Right lobe of liver (tissue), 6 donors: ENCODE measurements at regions not wholly inside any gene's neighbourhood (a gene's known extent, or its start where the extent isn't known, plus 50 kb on each side); places are given as distances from the start of the nearest gene placed in this dataset.
"Not testable (repeated sequence)": the region's sequence is repeated elsewhere in the genome, so short reads cannot be mapped to it uniquely, and the experiment has no call there.

Experiments
- ATAC-seq, 4 donors: fragments of 200-7000 bp; cut with Tn5 transposase; one replicate each; pipeline ENCODE4 v1.9.1; 2020; ENCODE audit warnings: mild to moderate bottlenecking in 4 of 4, moderate library complexity in 4 of 4
- DNase-seq, 3 donors: peaks; one replicate each; pipeline ENCODE4 v3.0.0-alpha.2; 2020
- H3K27ac ChIP-seq, 3 donors: fragments of 200-600 bp; one replicate each; pipeline ENCODE4 v1.8.0; 2022
- H3K27me3 ChIP-seq, 2 donors: fragments of 200-600 bp; one replicate each; pipeline ENCODE4 v1.8.0; 2022
- H3K36me3 ChIP-seq, 4 donors: fragments of 200-600 bp; sonication (generic) in 1 of 4; one replicate each; pipeline versions ENCODE4 v1.5.1 to v1.8.0; 2017 to 2022; ENCODE audit warnings: control low read depth in 1 of 4
- H3K4me1 ChIP-seq, 4 donors: fragments of 200-600 bp; sonication (generic) in 1 of 4; one replicate each; pipeline versions ENCODE4 v1.5.1 to v1.8.0; 2017 to 2022; ENCODE audit warnings: control low read depth in 1 of 4
- H3K4me3 ChIP-seq, 3 donors: fragments of 200-600 bp; one replicate each; pipeline ENCODE4 v1.8.0; 2022
- H3K9me3 ChIP-seq, 4 donors: fragments of 200-600 bp; sonication (generic) in 1 of 4; one replicate each; pipeline versions ENCODE4 v1.5.1 to v1.8.0; 2017 to 2022; ENCODE audit warnings: control low read depth in 1 of 4
- POLR2A ChIP-seq: fragments of 450-650 bp; IDR thresholded peaks from one replicate; pipeline ENCODE4 v1.6.1; 2017; ENCODE audit warnings: antibody characterized with exemption, mild to moderate bottlenecking
- WGBS: methylation state at CpG from one replicate; pipeline ENCODE4 v1.1.6; 2018; ENCODE audit warnings: low coverage, low lambda C conversion rate; ENCODE audit not compliant: insufficient coverage; ENCODE audit errors: missing lambda C conversion rate; 5-methylcytosine and 5-hydroxymethylcytosine counted together
- intact Hi-C, 2 donors: fragments of 100-400 bp; cut with DNase I; formaldehyde crosslinking; loops; one replicate each; pipeline versions ENCODE4 v1.11.2 to v1.14.1; 2022
- TF ChIP-seq, protein P1 (sequence below), 4 donors: fragments of 200-600 bp in 3 of 4; fragments of 450-650 bp in 1 of 4; IDR thresholded peaks; one replicate each; pipeline versions ENCODE4 v1.5.1 to v1.8.0; 2016 to 2022; ENCODE audit warnings: antibody characterized with exemption in 4 of 4, mild to moderate bottlenecking in 2 of 4
- donor health status: DM: no; HTN: yes; CAD: no.
- donor health status: DM: no; HTN: no; CAD: no.
- donor health status: DM: no; HTN: no; CAD: no.
- donor health status: DM: no; HTN: yes; CAD: no.
- donor health status: DM: no; HTN: yes; CAD: no.

DNA sequence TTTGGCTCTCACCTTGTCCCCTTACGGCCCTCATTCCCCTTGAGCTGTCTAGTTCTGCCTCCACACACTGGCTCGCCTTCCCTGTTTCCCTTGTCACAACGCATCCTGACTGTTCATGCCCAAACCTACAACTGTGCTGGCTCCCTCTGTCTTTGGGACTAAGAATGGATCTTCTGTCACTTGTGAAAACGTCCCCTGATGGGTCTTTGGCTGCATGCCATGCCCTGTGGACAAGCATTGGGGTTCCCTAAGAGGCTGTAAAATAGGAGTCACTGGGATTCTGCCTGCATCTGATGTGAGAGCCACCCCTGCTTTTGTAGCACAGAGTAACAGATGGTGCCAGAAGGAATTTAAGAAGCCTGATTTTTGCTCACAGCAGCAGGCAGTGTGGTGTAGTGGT, 285.3 kb upstream of the CRY1 start:
- Histone ChIP-seq H3K4me1 (peaks cover 0 to 6% (median 0%) of the 10 kb centered on the region in 4 donors), H3K27me3 (no peaks in the 10 kb centered on the region), H3K27ac (no peak overlapping the region), H3K36me3 (no peaks in the 10 kb centered on the region), H3K4me3 (no peak overlapping the region), H3K9me3 (no peaks in the 10 kb centered on the region)
- WGBS, result 77% methylated on average over 4 of the region's 4 CpGs
- DNase-seq (no peak), ATAC-seq (no peak)
- no peak for TF ChIP-seq POLR2A
- TF ChIP-seq, protein P1, sequence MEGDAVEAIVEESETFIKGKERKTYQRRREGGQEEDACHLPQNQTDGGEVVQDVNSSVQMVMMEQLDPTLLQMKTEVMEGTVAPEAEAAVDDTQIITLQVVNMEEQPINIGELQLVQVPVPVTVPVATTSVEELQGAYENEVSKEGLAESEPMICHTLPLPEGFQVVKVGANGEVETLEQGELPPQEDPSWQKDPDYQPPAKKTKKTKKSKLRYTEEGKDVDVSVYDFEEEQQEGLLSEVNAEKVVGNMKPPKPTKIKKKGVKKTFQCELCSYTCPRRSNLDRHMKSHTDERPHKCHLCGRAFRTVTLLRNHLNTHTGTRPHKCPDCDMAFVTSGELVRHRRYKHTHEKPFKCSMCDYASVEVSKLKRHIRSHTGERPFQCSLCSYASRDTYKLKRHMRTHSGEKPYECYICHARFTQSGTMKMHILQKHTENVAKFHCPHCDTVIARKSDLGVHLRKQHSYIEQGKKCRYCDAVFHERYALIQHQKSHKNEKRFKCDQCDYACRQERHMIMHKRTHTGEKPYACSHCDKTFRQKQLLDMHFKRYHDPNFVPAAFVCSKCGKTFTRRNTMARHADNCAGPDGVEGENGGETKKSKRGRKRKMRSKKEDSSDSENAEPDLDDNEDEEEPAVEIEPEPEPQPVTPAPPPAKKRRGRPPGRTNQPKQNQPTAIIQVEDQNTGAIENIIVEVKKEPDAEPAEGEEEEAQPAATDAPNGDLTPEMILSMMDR (IDR thresholded peaks at IDR 0.05), result no peak
- intact Hi-C loops, result no loop called here

DNA sequence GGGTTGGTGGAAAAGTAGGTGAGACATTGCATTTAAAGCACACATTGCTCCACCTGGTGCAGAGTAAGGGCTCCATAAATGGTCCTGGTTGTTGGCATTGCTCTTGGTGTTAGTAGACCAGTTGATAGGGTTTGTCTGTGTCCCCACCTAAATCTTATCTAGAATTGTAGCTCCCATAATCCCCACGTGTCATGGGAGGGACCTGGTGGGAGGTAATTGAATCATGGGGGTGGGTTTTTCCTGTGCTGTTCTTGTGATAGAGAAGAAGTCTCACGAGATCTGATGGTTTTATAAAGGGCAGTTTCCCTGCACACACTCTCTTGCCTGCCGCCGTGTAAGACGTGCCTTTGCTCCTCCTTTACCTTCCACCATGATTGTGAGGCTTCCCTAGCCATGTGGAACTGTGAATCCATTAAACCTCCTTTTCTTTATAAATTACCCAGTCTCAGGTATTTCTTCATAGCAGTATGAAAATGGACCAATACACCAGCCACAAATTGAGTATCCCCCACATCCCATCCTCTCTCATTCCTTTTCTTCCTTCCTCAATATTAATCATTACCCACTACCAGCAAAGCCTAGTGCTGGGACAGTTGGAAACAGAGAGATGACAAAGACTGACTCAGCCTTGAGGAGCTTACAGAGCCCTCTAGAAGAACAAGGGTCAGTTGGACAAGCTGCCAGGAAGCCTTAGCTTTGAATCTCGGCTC, 285.9 kb upstream of the CRY1 start:
- H3K4me3 ChIP-seq, H3K27ac ChIP-seq, H3K27me3 ChIP-seq, H3K9me3 ChIP-seq, H3K4me1 ChIP-seq, H3K36me3 ChIP-seq, DNase-seq, intact Hi-C loops: not testable (repeated sequence)
- ATAC-seq, result peak in 2 of 4 donors; percentile 9 to 56
- 71% methylated on average over 5 of the region's 6 CpGs for WGBS

GRCh38 chr12:107379852-107380567, 286.7 kb upstream of the CRY1 start:
- DNase-seq, result peak; percentile 75 to 84 (median 77)
- no peaks in the 10 kb centered on the region for H3K9me3 ChIP-seq
- H3K36me3 ChIP-seq, result no peaks in the 10 kb centered on the region
- H3K4me1 ChIP-seq, result peaks cover 0 to 6% (median 0%) of the 10 kb centered on the region in 4 donors
- no peak for TF ChIP-seq POLR2A
- TF ChIP-seq, protein P1 (IDR thresholded peaks at IDR 0.05), result no peak
- peak; percentile 83 to 94 (median 91) for ATAC-seq
- 10% methylated on average over 12 of the region's 15 CpGs for WGBS
- H3K27me3 ChIP-seq, result no peaks in the 10 kb centered on the region
- H3K4me3 ChIP-seq, result peak overlapping the region in 1 of 3 donors; percentile 22
- H3K27ac ChIP-seq, result no peak overlapping the region
- intact Hi-C loops, result no loop called here

DNA sequence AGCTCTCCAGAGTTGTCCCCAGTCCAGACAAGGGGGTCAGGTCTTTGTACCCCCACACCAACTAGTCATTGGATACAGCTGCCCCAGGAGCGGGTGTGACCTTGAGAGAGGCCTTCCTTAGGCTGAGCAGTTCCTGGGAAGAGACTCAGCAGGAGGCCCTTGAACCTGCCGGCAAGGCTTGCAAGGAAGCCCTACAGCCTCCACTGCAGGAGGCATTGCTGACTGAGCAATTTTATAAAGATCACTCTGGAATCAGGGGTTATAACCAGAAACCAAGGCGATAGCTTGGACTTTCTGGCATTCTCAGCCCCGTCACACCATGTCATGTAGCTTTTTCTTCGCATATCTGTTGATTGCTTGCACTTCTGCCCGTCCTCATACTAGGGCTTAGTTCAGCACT, 291.3 kb upstream of the CRY1 start:
- intact Hi-C loops, result no loop called here
- no peak overlapping the region for H3K27ac ChIP-seq
- H3K4me3 ChIP-seq, result no peak overlapping the region
- WGBS, result 86% methylated on average over 1 of the region's 6 CpGs
- ATAC-seq, result no peak
- peaks cover 0 to 6% (median 0%) of the 10 kb centered on the region in 4 donors for H3K4me1 ChIP-seq
- no peaks in the 10 kb centered on the region for H3K9me3 ChIP-seq
- DNase-seq, result no peak
- TF ChIP-seq, protein P1 (IDR thresholded peaks at IDR 0.05), result no peak
- TF ChIP-seq POLR2A, result no peak
- no peaks in the 10 kb centered on the region for H3K27me3 ChIP-seq
- H3K36me3 ChIP-seq, result no peaks in the 10 kb centered on the region

- 62% methylated on average over 3 of the region's 8 CpGs for WGBS
- H3K36me3 ChIP-seq, result no peaks in the 10 kb centered on the region
- H3K4me3 ChIP-seq, result no peak overlapping the region
- DNase-seq (no peak), ATAC-seq (no peak)
- no peaks in the 10 kb centered on the region for H3K4me1 ChIP-seq
- H3K9me3 ChIP-seq, result no peaks in the 10 kb centered on the region
- intact Hi-C loops, result no loop called here
- no peak overlapping the region for H3K27ac ChIP-seq
- H3K27me3 ChIP-seq, result no peaks in the 10 kb centered on the region
- TF ChIP-seq, protein P1 (IDR thresholded peaks at IDR 0.05), result no peak
- TF ChIP-seq POLR2A, result no peak
Observed at GRCh38 chr12:107385509-107385908, 292.2 kb upstream of the CRY1 start.
